ENCODE measurements at regions not wholly inside any gene's neighbourhood (a gene's known extent, or its start where the extent isn't known, plus 50 kb on each side); places are given as distances from the start of the nearest gene placed in this dataset.

DNA sequence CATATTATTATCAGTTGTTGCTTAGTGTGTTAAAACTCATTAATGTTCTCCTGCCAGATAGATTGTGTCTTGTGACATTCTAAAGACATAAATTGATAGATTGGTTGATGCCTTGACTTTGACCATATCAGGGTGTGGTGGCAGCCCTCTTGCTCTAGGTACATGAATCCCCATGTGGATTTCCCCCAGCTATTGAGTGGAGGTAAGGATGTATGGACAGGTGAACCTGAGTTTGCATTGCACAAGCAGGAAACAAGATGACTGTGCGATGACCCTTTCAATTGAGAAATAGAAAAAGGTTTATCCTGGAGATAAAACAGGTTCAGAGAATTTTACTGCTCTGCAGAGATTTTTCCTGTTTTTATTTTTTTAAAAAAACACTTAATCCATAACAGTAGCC lies 619.2 kb downstream of the SPRY1 start:
- Mint-ChIP-seq H3K36me3 (ENCODE audit: unreplicated experiment) (no peaks in the 10 kb centered on the region), H3K27ac (ENCODE audit: unreplicated experiment) (no peak overlapping the region), H3K9me3 (ENCODE audit: unreplicated experiment) (peaks cover 2% of the 10 kb centered on the region), H3K4me3 (ENCODE audit: unreplicated experiment) (no peak overlapping the region), H3K27me3 (ENCODE audit: unreplicated experiment) (no peaks in the 10 kb centered on the region), H3K4me1 (ENCODE audit: low read depth, unreplicated experiment) (peaks cover 7% of the 10 kb centered on the region)
- TF ChIP-seq, protein P1, sequence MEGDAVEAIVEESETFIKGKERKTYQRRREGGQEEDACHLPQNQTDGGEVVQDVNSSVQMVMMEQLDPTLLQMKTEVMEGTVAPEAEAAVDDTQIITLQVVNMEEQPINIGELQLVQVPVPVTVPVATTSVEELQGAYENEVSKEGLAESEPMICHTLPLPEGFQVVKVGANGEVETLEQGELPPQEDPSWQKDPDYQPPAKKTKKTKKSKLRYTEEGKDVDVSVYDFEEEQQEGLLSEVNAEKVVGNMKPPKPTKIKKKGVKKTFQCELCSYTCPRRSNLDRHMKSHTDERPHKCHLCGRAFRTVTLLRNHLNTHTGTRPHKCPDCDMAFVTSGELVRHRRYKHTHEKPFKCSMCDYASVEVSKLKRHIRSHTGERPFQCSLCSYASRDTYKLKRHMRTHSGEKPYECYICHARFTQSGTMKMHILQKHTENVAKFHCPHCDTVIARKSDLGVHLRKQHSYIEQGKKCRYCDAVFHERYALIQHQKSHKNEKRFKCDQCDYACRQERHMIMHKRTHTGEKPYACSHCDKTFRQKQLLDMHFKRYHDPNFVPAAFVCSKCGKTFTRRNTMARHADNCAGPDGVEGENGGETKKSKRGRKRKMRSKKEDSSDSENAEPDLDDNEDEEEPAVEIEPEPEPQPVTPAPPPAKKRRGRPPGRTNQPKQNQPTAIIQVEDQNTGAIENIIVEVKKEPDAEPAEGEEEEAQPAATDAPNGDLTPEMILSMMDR (IDR thresholded peaks at IDR 0.05; ENCODE audit: partially characterized antibody, unreplicated experiment), result no peak
- no peak for DNase-seq

DNA sequence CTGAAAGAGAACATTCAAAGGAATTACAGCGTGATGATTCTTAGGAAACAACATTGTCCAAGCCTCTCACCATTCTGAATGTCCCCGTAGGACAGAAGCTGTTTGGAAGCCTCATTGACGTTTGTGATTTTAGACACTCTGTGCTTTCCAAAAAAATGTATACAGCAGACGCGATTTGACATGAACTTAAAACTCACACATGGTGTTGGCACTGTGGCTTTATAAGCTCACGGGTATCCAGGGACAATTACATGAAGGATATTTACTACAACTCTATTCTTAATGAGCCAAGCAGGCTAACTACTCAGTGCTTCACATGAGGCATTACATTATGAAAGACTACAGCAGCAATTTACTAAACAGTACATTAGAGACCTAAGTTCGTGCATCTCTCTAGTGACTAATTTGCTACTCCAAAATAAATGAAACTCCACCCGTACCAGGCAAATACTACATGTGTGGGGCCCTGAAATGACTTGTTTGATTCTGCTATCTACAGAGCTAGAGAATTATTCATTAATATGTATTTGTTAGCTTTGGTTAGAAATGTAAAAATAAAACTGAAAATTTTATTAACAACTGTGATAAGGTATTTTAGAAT lies 620.7 kb downstream of the SPRY1 start:
- DNase-seq, result no peak
- peaks cover 7% of the 10 kb centered on the region for H3K4me1 Mint-ChIP-seq (ENCODE audit: low read depth, unreplicated experiment)
- H3K27me3 Mint-ChIP-seq (ENCODE audit: unreplicated experiment), result no peaks in the 10 kb centered on the region
- TF ChIP-seq, protein P1 (IDR thresholded peaks at IDR 0.05; ENCODE audit: partially characterized antibody, unreplicated experiment), result no peak
- H3K4me3 Mint-ChIP-seq (ENCODE audit: unreplicated experiment), result no peak overlapping the region
- H3K9me3 Mint-ChIP-seq (ENCODE audit: unreplicated experiment), result peaks cover 2% of the 10 kb centered on the region
- no peak overlapping the region for H3K27ac Mint-ChIP-seq (ENCODE audit: unreplicated experiment)
- H3K36me3 Mint-ChIP-seq (ENCODE audit: unreplicated experiment), result no peaks in the 10 kb centered on the region

DNA sequence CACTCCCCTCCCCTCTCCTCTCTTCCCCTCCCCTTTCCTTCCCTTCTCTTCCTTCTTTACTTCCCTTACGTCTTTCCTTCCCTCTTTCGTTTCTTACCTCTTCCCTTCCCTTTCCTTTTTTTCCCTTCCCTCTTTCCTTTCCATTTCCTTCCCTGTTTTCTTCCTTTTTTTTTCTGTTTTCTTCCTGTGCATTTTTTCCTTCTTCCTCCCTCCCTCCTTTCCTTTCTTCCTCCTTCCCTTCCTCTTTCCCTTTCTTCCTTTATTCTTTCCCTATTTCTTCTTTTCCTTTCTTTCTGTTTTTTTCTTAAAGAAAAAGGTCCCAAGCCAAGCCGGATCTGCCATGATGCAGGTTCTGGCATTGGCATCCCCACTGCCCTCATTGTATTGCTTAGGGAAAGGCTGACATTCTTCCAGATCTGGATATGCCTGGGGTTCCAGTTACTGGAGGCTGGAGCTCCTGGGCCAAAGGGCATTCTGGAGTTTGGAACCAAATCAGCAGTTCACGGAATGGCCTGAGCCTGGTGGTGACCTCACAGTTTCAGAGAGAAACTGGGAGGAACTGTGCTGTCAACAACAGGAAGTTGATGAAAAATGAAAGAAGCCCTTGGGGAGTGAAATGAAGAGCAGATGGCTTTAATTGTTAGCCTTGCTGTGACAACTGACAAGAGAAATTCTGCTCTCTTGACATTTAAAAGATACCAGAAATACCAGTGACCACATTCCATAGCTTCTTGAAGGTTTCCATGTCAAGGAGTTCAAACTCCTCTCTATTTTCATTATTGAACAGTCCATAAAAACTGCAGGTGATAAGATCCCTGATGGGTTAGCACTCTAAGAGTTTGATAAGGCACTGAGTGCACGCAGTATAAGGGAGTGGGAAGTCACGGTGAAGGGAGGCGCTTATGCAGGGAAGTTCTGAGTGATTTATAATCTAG lies 622.1 kb downstream of the SPRY1 start:
- no peak overlapping the region for H3K4me3 Mint-ChIP-seq (ENCODE audit: unreplicated experiment)
- TF ChIP-seq, protein P1 (IDR thresholded peaks at IDR 0.05; ENCODE audit: partially characterized antibody, unreplicated experiment), result no peak
- H3K9me3 Mint-ChIP-seq (ENCODE audit: unreplicated experiment), result peaks cover 2% of the 10 kb centered on the region
- no peak for DNase-seq
- H3K27ac Mint-ChIP-seq (ENCODE audit: unreplicated experiment), result no peak overlapping the region
- H3K36me3 Mint-ChIP-seq (ENCODE audit: unreplicated experiment), result no peaks in the 10 kb centered on the region
- no peaks in the 10 kb centered on the region for H3K27me3 Mint-ChIP-seq (ENCODE audit: unreplicated experiment)
- peaks cover 7% of the 10 kb centered on the region for H3K4me1 Mint-ChIP-seq (ENCODE audit: low read depth, unreplicated experiment)

DNA sequence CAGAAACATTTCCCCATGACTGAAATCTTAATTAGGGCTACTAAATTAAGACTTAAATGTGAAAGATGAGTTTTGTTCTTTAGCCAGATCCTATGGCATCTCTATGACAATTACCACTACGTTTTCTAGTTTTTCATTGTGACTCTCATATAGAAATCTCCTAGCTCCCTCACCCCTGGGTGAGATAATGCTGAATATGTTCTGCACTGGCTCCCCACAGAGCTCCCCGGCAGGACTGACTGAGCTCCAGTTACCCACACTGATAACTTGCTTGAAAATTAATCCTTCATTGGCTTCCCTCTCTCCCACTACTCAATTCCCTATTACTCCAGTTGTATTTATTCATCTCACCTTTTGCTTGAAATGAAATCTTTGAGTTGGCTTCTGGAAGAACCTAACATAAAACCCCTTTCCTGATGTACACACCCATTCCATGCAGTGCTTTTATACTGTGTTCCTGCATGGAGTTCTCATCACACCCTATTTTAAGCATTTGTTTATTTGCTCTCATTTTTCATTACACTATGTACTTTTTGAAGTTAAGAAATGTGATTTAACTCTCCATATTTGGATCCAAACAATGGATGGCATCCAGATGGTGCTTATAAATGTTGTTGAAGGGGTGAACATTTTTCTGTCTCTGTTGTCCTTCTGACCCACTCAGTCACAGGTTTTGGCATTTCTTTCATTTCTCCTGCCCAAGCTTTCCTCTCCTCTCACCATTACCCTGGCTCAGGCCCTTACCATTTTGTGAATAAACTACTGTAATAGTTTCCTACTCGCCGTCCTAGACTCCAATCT lies 623.4 kb downstream of the SPRY1 start:
- Mint-ChIP-seq H3K27ac (ENCODE audit: unreplicated experiment) (no peak overlapping the region), H3K27me3 (ENCODE audit: unreplicated experiment) (no peaks in the 10 kb centered on the region), H3K9me3 (ENCODE audit: unreplicated experiment) (peaks cover 2% of the 10 kb centered on the region), H3K4me1 (ENCODE audit: low read depth, unreplicated experiment) (peaks cover 7% of the 10 kb centered on the region), H3K4me3 (ENCODE audit: unreplicated experiment) (no peak overlapping the region), H3K36me3 (ENCODE audit: unreplicated experiment) (no peaks in the 10 kb centered on the region)
- DNase-seq, result no peak
- TF ChIP-seq, protein P1 (IDR thresholded peaks at IDR 0.05; ENCODE audit: partially characterized antibody, unreplicated experiment), result no peak

Data from glutamatergic neuron (in vitro differentiated cells).